Neural cell (in vitro differentiated cells): ENCODE measurements at regions not wholly inside any gene's neighbourhood (a gene's known extent, or its start where the extent isn't known, plus 50 kb on each side); places are given as distances from the start of the nearest gene placed in this dataset.

ENCODE experiments used
- CTCF ChIP-seq: fragments of 450-650 bp; IDR thresholded peaks from 2 replicates; pipeline ENCODE4 v1.5.1; 2014; ENCODE audit warnings: antibody characterized with exemption, mild to moderate bottlenecking, moderate library complexity; ENCODE audit not compliant: poor library complexity, severe bottlenecking
- POLR2AphosphoS5 ChIP-seq: IDR thresholded peaks from 2 replicates; pipeline ENCODE4 v1.6.1; 2012
- RAD21 ChIP-seq: fragments of 450-650 bp; conservative IDR thresholded peaks from 2 replicates; pipeline ENCODE4 v1.6.1; 2014; ENCODE audit warnings: antibody characterized with exemption, mild to moderate bottlenecking, moderate library complexity
- SMC3 ChIP-seq: fragments of 450-650 bp; conservative IDR thresholded peaks from 2 replicates; pipeline ENCODE4 v1.6.1; 2014; ENCODE audit warnings: antibody characterized with exemption, mild to moderate bottlenecking, moderate library complexity; ENCODE audit not compliant: poor library complexity

DNA sequence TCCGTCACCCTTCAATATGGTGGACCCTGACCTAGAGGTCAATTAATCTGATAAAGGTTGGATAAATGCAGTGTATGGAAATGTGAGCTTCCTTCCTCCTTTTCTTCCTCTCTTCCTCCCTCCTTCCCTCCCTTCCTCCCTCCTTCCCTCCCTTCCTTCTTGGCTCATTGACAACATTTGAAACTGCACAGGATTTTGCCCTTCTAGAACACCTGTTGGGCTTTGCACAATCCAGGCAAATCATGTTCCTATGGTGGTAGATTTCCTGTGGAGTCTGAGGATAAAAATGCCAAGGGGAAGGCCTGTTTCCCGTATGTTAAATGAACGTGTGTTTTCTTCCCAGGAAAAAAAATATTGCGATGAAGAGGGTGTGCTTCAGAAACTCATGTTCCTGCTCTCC, 642.8 kb downstream of the EPM2A start:
- TF ChIP-seq CTCF: no peak
- no peak for TF ChIP-seq POLR2AphosphoS5
- TF ChIP-seq RAD21: no peak
- no peak for TF ChIP-seq SMC3
